ENCODE measurements at regions not wholly inside any gene's neighbourhood (a gene's known extent, or its start where the extent isn't known, plus 50 kb on each side); places are given as distances from the start of the nearest gene placed in this dataset.

DNA sequence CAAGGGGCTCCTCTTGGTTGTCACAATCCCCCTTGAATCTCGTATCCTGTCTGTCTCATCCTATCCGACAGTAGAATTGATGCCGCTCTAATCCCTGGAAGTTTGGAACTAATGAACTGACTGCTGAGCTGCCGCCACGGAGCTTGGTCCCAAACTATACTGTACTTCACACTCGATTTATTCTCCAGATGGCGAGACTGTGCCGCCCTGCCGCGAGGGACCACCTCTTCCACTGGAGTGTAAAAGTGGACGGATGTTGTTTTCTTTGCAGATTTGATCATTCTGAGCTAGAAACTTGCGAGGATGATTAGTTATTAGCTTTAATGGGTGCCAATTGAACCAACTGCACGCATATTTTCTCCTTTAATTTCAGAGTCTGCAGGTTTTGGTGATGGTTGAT lies 117.2 kb downstream of the ZIC5 start:
- H3K4me3 ChIP-seq (ENCODE audit: low read depth, low read length): no peak overlapping the region
- DNase-seq (ENCODE audit: low read depth): no peak
- TF ChIP-seq, protein P1, sequence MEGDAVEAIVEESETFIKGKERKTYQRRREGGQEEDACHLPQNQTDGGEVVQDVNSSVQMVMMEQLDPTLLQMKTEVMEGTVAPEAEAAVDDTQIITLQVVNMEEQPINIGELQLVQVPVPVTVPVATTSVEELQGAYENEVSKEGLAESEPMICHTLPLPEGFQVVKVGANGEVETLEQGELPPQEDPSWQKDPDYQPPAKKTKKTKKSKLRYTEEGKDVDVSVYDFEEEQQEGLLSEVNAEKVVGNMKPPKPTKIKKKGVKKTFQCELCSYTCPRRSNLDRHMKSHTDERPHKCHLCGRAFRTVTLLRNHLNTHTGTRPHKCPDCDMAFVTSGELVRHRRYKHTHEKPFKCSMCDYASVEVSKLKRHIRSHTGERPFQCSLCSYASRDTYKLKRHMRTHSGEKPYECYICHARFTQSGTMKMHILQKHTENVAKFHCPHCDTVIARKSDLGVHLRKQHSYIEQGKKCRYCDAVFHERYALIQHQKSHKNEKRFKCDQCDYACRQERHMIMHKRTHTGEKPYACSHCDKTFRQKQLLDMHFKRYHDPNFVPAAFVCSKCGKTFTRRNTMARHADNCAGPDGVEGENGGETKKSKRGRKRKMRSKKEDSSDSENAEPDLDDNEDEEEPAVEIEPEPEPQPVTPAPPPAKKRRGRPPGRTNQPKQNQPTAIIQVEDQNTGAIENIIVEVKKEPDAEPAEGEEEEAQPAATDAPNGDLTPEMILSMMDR (IDR thresholded peaks at IDR 0.05; ENCODE audit: low read depth, low read length, missing control alignments): no peak

DNA sequence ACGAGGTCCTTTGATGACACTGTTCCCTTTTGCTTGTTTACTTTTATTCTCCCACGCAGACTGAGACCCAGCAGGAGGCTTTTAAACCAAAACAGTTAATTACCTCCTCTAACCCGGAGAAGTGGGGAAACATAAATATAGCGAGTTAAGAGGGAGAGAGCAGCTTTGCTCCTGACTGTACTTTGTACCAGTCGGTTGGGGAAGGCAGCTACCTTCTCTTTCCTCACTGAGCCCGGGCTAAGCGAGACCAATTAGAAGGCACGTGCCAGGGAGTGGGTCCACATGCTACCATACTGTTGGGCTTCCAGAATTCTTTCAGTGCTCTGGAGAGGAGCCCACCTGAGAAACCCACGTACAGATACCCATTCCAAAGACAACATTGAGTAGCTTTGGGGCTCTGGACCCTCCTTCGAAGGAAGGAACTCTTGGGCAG lies 124.2 kb downstream of the ZIC5 start:
- TF ChIP-seq, protein P1 (IDR thresholded peaks at IDR 0.05; ENCODE audit: low read depth, low read length, missing control alignments): no peak
- no peak overlapping the region for H3K4me3 ChIP-seq (ENCODE audit: low read depth, low read length)
- no peak for DNase-seq (ENCODE audit: low read depth)

GRCh38 chr13:99845161-99845874 lies 126.2 kb downstream of the ZIC5 start:
- DNase-seq (ENCODE audit: low read depth): no peak

GRCh38 chr13:99844421-99844820 lies 127.1 kb downstream of the ZIC5 start:
- no peak overlapping the region for H3K4me3 ChIP-seq (ENCODE audit: low read depth, low read length)
- no peak for DNase-seq (ENCODE audit: low read depth)
- TF ChIP-seq, protein P1 (IDR thresholded peaks at IDR 0.05; ENCODE audit: low read depth, low read length, missing control alignments): no peak

More at GRCh38 chr13:99845161-99845874, 126.2 kb downstream of the ZIC5 start:
- TF ChIP-seq, protein P1 (IDR thresholded peaks at IDR 0.05; ENCODE audit: low read depth, low read length, missing control alignments): no peak
- no peak overlapping the region for H3K4me3 ChIP-seq (ENCODE audit: low read depth, low read length)

GRCh38 chr13:99843872-99844271 lies 127.7 kb downstream of the ZIC5 start:
- DNase-seq (ENCODE audit: low read depth): no peak
- H3K4me3 ChIP-seq (ENCODE audit: low read depth, low read length): no peak overlapping the region
- TF ChIP-seq, protein P1 (IDR thresholded peaks at IDR 0.05; ENCODE audit: low read depth, low read length, missing control alignments): no peak

GRCh38 chr13:99842405-99842804 lies 129.2 kb downstream of the ZIC5 start:
- no peak for DNase-seq (ENCODE audit: low read depth)
- TF ChIP-seq, protein P1 (IDR thresholded peaks at IDR 0.05; ENCODE audit: low read depth, low read length, missing control alignments): no peak
- no peak overlapping the region for H3K4me3 ChIP-seq (ENCODE audit: low read depth, low read length)

- DNase-seq (ENCODE audit: low read depth): no peak
- no peak overlapping the region for H3K4me3 ChIP-seq (ENCODE audit: low read depth, low read length)
- TF ChIP-seq, protein P1 (IDR thresholded peaks at IDR 0.05; ENCODE audit: low read depth, low read length, missing control alignments): no peak
Observed at GRCh38 chr13:99836291-99836690, 135.3 kb downstream of the ZIC5 start.
